Neuronal stem cell (in vitro differentiated cells): ENCODE measurements at regions not wholly inside any gene's neighbourhood (a gene's known extent, or its start where the extent isn't known, plus 50 kb on each side); places are given as distances from the start of the nearest gene placed in this dataset.

Source experiments
- DNase-seq: peaks from one replicate; pipeline ENCODE4 v3.0.0-alpha.2; 2013; ENCODE audit warnings: low spot score
- H2AFZ ChIP-seq: one replicate; pipeline ENCODE4 v1.6.1; 2013; ENCODE audit warnings: mild to moderate bottlenecking, low read length, inconsistent platforms
- H2AK5ac ChIP-seq: 2 replicates; pipeline ENCODE4 v1.6.1; 2013; ENCODE audit warnings: low read depth, mild to moderate bottlenecking, inconsistent platforms, low read length, moderate library complexity, mixed read lengths
- H2BK120ac ChIP-seq: 2 replicates; pipeline ENCODE4 v1.6.1; 2013; ENCODE audit warnings: low read depth, mild to moderate bottlenecking, inconsistent platforms, low read length, moderate library complexity, mixed read lengths
- H2BK12ac ChIP-seq: one replicate; pipeline ENCODE4 v1.6.1; 2013; ENCODE audit warnings: low read length, inconsistent platforms
- H2BK15ac ChIP-seq: 2 replicates; pipeline ENCODE4 v1.6.1; 2013; ENCODE audit warnings: mild to moderate bottlenecking, low read length, inconsistent platforms, mixed read lengths
- H2BK5ac ChIP-seq: one replicate; pipeline ENCODE4 v1.6.1; 2013; ENCODE audit warnings: inconsistent platforms, mild to moderate bottlenecking, low read length, moderate library complexity
- H3K14ac ChIP-seq: one replicate; pipeline ENCODE4 v1.6.1; 2013; ENCODE audit warnings: low read length, inconsistent platforms
- H3K18ac ChIP-seq: 2 replicates; pipeline ENCODE4 v1.6.1; 2013; ENCODE audit warnings: low read length, inconsistent platforms
- H3K23ac ChIP-seq: 2 replicates; pipeline ENCODE4 v1.6.1; 2013; ENCODE audit warnings: low read depth, mild to moderate bottlenecking, mixed read lengths, low read length, inconsistent platforms; ENCODE audit not compliant: poor library complexity
- H3K27ac ChIP-seq: replicated peaks from 3 replicates; pipeline ENCODE4 v1.5.1; 2013; ENCODE audit warnings: low read length, inconsistent platforms
- H3K27me3 ChIP-seq, 3 experiments: 2 replicates each; pipeline ENCODE4 v1.6.1; 2013; ENCODE audit warnings: low read length in 3 of 3, mild to moderate bottlenecking in 2 of 3, inconsistent platforms in 1 of 3, low read depth in 1 of 3, mixed read lengths in 1 of 3, moderate library complexity in 1 of 3; ENCODE audit not compliant: control insufficient read depth in 3 of 3, insufficient read depth in 3 of 3
- H3K36me3 ChIP-seq, 2 donors: replicated peaks in 1 of 2; 2 replicates each; pipeline ENCODE4 v1.6.1; 2013; ENCODE audit warnings: low read length in 2 of 2; ENCODE audit not compliant: control insufficient read depth in 2 of 2, insufficient read depth in 2 of 2
- H3K4ac ChIP-seq: 2 replicates; pipeline ENCODE4 v1.6.1; 2013; ENCODE audit warnings: inconsistent platforms, mild to moderate bottlenecking, low read length, moderate library complexity
- H3K4me1 ChIP-seq, 2 donors: 1 replicate in 1 of 2; 2 replicates in 1 of 2; pipeline ENCODE4 v1.6.1; 2013; ENCODE audit warnings: low read length in 2 of 2, low read depth in 1 of 2; ENCODE audit not compliant: control insufficient read depth in 2 of 2, insufficient read depth in 1 of 2
- H3K4me2 ChIP-seq: one replicate; pipeline ENCODE4 v1.6.1; 2013; ENCODE audit warnings: mild to moderate bottlenecking, low read length, inconsistent platforms; ENCODE audit not compliant: insufficient read depth, poor library complexity, severe bottlenecking
- H3K4me3 ChIP-seq, 2 donors: 2 replicates each; pipeline ENCODE4 v1.5.1; 2013; ENCODE audit warnings: low read length in 2 of 2, mild to moderate bottlenecking in 2 of 2, inconsistent platforms in 1 of 2, moderate library complexity in 1 of 2
- H3K79me1 ChIP-seq: one replicate; pipeline ENCODE4 v1.6.1; 2013; ENCODE audit warnings: low read depth, mild to moderate bottlenecking, inconsistent platforms, low read length, moderate library complexity
- H3K9ac ChIP-seq: one replicate; pipeline ENCODE4 v1.6.1; 2013; ENCODE audit warnings: mild to moderate bottlenecking, low read depth, low read length, inconsistent platforms; ENCODE audit not compliant: poor library complexity
- H3K9me3 ChIP-seq, 2 donors: replicated peaks in 1 of 2; 2 replicates each; pipeline versions ENCODE3 to v1.6.1; 2013; ENCODE audit warnings: low read length in 2 of 2, mild to moderate bottlenecking in 2 of 2, inconsistent platforms in 1 of 2, low read depth in 1 of 2, mixed read lengths in 1 of 2, moderate library complexity in 1 of 2; ENCODE audit not compliant: control insufficient read depth in 2 of 2, insufficient read depth in 1 of 2
- H4K8ac ChIP-seq: one replicate; pipeline ENCODE4 v1.6.1; 2013; ENCODE audit warnings: low read depth, mild to moderate bottlenecking, inconsistent platforms, low read length, moderate library complexity
- H4K91ac ChIP-seq: one replicate; pipeline ENCODE4 v1.6.1; 2013; ENCODE audit warnings: low read length, low read depth, mild to moderate bottlenecking, inconsistent platforms; ENCODE audit not compliant: poor library complexity
- WGBS, 2 donors: extraction: QIAGEN DNeasy Blood & Tissue Kit; methylation state at CpG; one replicate each; pipeline ENCODE4 v1.1.7; 2013; ENCODE audit warnings: missing lambda C conversion rate in 2 of 2, mixed read lengths in 1 of 2; ENCODE audit not compliant: insufficient read length in 2 of 2, insufficient replicate concordance in 1 of 2; ENCODE audit errors: extremely low coverage in 2 of 2; 5-methylcytosine and 5-hydroxymethylcytosine counted together

GRCh38 chr14:30256627-30257026, 302.3 kb upstream of the G2E3 start:
- DNase-seq = no peak
- Histone ChIP-seq H2BK5ac (no peak overlapping the region), H3K23ac (no peak overlapping the region), H3K27ac (no peak overlapping the region), H3K9me3 (no peaks in the 10 kb centered on the region), H3K4me2 (no peak overlapping the region), H3K14ac (no peak overlapping the region), H3K4ac (no peak overlapping the region), H3K27me3 (no peaks in the 10 kb centered on the region), H2AK5ac (no peak overlapping the region), H4K8ac (no peak overlapping the region), H4K91ac (no peak overlapping the region), H3K79me1 (no peaks in the 10 kb centered on the region), H3K18ac (no peak overlapping the region), H2BK12ac (no peak overlapping the region), H3K4me1 (no peaks in the 10 kb centered on the region), H2AFZ (no peak overlapping the region), H3K4me3 (no peak overlapping the region), H2BK120ac (no peak overlapping the region), H3K36me3 (no peaks in the 10 kb centered on the region), H3K9ac (no peak overlapping the region), H2BK15ac (no peak overlapping the region)
- WGBS, 2 donors = no CpG with 5 or more reads among the region's 2 CpGs

DNA sequence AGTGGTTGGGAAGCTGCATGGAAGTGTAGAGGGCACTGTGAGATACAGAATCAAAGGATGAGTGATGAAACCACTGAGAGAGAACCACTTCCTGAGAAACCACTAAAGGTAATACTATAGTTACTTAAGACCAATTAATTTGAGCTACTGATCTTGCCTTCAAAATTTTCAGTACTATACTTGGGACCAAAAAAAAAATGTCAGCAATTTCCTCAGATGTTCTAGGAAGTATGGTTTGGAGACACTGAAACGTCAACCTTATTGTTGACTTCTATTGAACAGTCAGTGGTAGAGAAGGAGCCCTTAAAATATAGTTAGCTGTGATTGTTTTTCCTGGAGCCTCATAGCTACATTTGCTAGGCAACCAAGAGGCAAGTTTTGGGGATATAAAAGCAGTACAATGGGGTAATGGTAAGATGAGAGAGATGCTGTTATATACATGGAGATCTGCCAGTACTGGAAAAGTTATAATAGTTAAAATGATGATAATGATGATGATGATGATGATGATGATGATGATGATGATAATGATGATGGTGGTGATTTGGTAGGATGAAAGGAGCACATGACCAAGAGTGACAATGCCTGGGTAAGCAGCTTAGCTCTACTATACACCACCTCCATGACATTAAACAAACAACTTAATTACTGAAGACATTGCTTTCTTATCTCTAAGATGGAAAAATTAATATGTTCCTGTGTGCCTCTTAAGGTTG, 300.9 kb upstream of the G2E3 start:
- H3K14ac ChIP-seq = no peak overlapping the region
- H3K4me3 ChIP-seq = no peak overlapping the region
- no CpG with 5 or more reads among the region's 1 CpG for WGBS, 2 donors

GRCh38 chr14:30260833-30261607, 297.9 kb upstream of the G2E3 start:
- DNase-seq = no peak
- Histone ChIP-seq H3K14ac (no peak overlapping the region), H3K4me3 (no peak overlapping the region), H2AK5ac (no peak overlapping the region), H3K4me1 (no peaks in the 10 kb centered on the region), H2BK12ac (no peak overlapping the region), H4K8ac (no peak overlapping the region), H2BK5ac (no peak overlapping the region), H3K27me3 (no peaks in the 10 kb centered on the region), H2BK120ac (no peak overlapping the region), H3K18ac (no peak overlapping the region), H3K23ac (no peak overlapping the region), H3K9ac (no peak overlapping the region), H3K36me3 (no peaks in the 10 kb centered on the region), H3K4me2 (no peak overlapping the region), H4K91ac (no peak overlapping the region), H3K79me1 (no peaks in the 10 kb centered on the region), H3K9me3 (no peaks in the 10 kb centered on the region), H2AFZ (peak overlapping the region; percentile 47), H3K4ac (no peak overlapping the region), H2BK15ac (no peak overlapping the region), H3K27ac (no peak overlapping the region)
- no CpG with 5 or more reads among the region's 9 CpGs for WGBS, 2 donors

More for the DNA sequence above, 300.9 kb upstream of the G2E3 start:
- Histone ChIP-seq H2BK5ac (no peak overlapping the region), H4K91ac (no peak overlapping the region), H2BK120ac (no peak overlapping the region), H2AK5ac (no peak overlapping the region), H2BK12ac (no peak overlapping the region), H3K4me2 (no peak overlapping the region), H3K23ac (no peak overlapping the region), H3K4me1 (no peaks in the 10 kb centered on the region), H2BK15ac (no peak overlapping the region), H3K9me3 (no peaks in the 10 kb centered on the region), H3K27ac (no peak overlapping the region), H3K27me3 (no peaks in the 10 kb centered on the region), H4K8ac (no peak overlapping the region), H2AFZ (no peak overlapping the region), H3K4ac (no peak overlapping the region), H3K36me3 (no peaks in the 10 kb centered on the region), H3K79me1 (no peaks in the 10 kb centered on the region), H3K18ac (no peak overlapping the region), H3K9ac (no peak overlapping the region)
- DNase-seq = no peak

DNA sequence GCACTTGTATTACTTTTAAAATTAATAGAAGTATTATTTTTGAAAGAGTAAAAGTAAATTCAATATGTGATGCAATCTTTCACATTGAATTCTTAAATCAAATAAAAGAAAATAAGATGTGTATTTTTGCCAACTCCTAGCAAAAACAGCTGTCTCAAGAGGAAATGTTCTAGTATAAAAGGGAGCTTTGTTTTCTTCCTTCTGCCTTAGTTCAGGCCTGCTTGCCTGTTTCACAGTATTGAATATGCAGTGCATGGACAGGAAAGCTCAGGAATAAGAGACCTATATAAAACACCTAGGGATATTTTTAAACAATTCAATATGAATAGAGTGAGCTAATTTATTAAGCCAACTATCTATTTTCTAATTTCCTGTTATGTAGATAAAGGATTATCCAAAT, 294.8 kb upstream of the G2E3 start:
- no peaks in the 10 kb centered on the region for H3K36me3 ChIP-seq
- no peak overlapping the region for H2BK12ac ChIP-seq
- no peak overlapping the region for H2AFZ ChIP-seq
- no peak overlapping the region for H2BK120ac ChIP-seq
- H3K18ac ChIP-seq = no peak overlapping the region
- H3K9ac ChIP-seq = no peak overlapping the region
- H3K9me3 ChIP-seq = no peaks in the 10 kb centered on the region
- H3K4me1 ChIP-seq = no peaks in the 10 kb centered on the region
- no peak overlapping the region for H4K91ac ChIP-seq
- no peak for DNase-seq
- H3K4me3 ChIP-seq = no peak overlapping the region
- H4K8ac ChIP-seq = no peak overlapping the region
- no peak overlapping the region for H3K4ac ChIP-seq
- no peaks in the 10 kb centered on the region for H3K79me1 ChIP-seq
- H3K4me2 ChIP-seq = no peak overlapping the region
- H2BK5ac ChIP-seq = no peak overlapping the region
- no peak overlapping the region for H3K23ac ChIP-seq
- H3K14ac ChIP-seq = no peak overlapping the region
- no peak overlapping the region for H3K27ac ChIP-seq
- no peak overlapping the region for H2AK5ac ChIP-seq
- no peaks in the 10 kb centered on the region for H3K27me3 ChIP-seq
- H2BK15ac ChIP-seq = no peak overlapping the region
